ENCODE measurements at regions not wholly inside any gene's neighbourhood (a gene's known extent, or its start where the extent isn't known, plus 50 kb on each side); places are given as distances from the start of the nearest gene placed in this dataset.
A peak's percentile ranks its signal among the peaks of the same experiment; 100 is the strongest.

GRCh38 chr2:71746946-71747501, 293.7 kb downstream of the DYSF start:
- CTCF ChIA-PET (ENCODE audit: partially characterized antibody) = interaction anchor here (0.7 to 1.9 kb wide), 5 partner anchors 12 to 199 kb away, joined by 3 to 7 read pairs (median 3); no protein-coding TSS in a partner anchor
- no peak for TF ChIP-seq ATF2 (IDR thresholded peaks at IDR 0.05; ENCODE audit: low read length)
- no peak for TF ChIP-seq NRF1 (IDR thresholded peaks at IDR 0.05; ENCODE audit: low read depth, low read length)
- TF ChIP-seq RFX5 (IDR thresholded peaks at IDR 0.05; ENCODE audit: borderline replicate concordance, low read depth, low read length) = no peak
- TF ChIP-seq SUZ12 (IDR thresholded peaks at IDR 0.05; ENCODE audit: low read length) = no peak
- TF ChIP-seq CHD1 (IDR thresholded peaks at IDR 0.05; ENCODE audit: low read depth, low read length) = no peak
- no peak for TF ChIP-seq TAF7 (optimal IDR thresholded peaks at IDR 0.05; ENCODE audit: borderline replicate concordance, low read depth, low read length)
- no peak for TF ChIP-seq TAF1 (IDR thresholded peaks at IDR 0.05; ENCODE audit: low read depth, low read length)
- no peak for TF ChIP-seq GABPA (IDR thresholded peaks at IDR 0.05; ENCODE audit: borderline replicate concordance, insufficient read depth, low read length)
- no peak for TF ChIP-seq RNF2 (IDR thresholded peaks at IDR 0.05; ENCODE audit: borderline replicate concordance, low read depth, low read length, missing control alignments, poor library complexity, severe bottlenecking)
- no peak for TF ChIP-seq SRF (IDR thresholded peaks at IDR 0.05; ENCODE audit: low read depth, low read length)
- TF ChIP-seq CHD2 (IDR thresholded peaks at IDR 0.05; ENCODE audit: low read length) = no peak
- no peak for TF ChIP-seq CEBPB (IDR thresholded peaks at IDR 0.05; ENCODE audit: low read depth, low read length)

More at GRCh38 chr2:71746946-71747501, 293.7 kb downstream of the DYSF start:
- Histone ChIP-seq H3K79me1 (ENCODE audit: low read depth, low read length) (no peaks in the 10 kb centered on the region), H3K27ac (ENCODE audit: low read depth, low read length) (no peak overlapping the region), H4K91ac (replicated peaks; ENCODE audit: insufficient read length, low read length) (no peak overlapping the region), H3K79me2 (ENCODE audit: control insufficient read depth in 1 of 2, insufficient read depth in 2 of 2, low read length in 2 of 2) (no peaks in the 10 kb centered on the region), H3K9me3 (ENCODE audit: insufficient read depth in 2 of 2, low read depth in 1 of 2, low read length in 1 of 2) (no peaks in the 10 kb centered on the region), H3K4me1 (replicated peaks in 1 of 4; ENCODE audit: control insufficient read depth in 3 of 4, insufficient read depth in 4 of 4, low read length in 3 of 4) (peaks cover 0 to 3% (median 0%) of the 10 kb centered on the region in 4 experiments; a peak in 3 of 7 replicates), H4K5ac (ENCODE audit: insufficient read length, low read depth, low read length) (no peak overlapping the region), H3K4me3 (ENCODE audit: extremely low read depth in 1 of 4, insufficient read depth in 2 of 4, low read depth in 3 of 4, low read length in 4 of 4) (no peak overlapping the region), H3K9ac (replicated peaks in 1 of 4; ENCODE audit: extremely low read depth in 1 of 4, low read depth in 3 of 4, low read length in 3 of 4) (no peak overlapping the region; a peak in 1 of 7 replicates), H2AFZ (ENCODE audit: low read length) (no peak overlapping the region), H2BK120ac (replicated peaks; ENCODE audit: low read depth, low read length) (no peak overlapping the region), H3K27me3 (replicated peaks in 1 of 4; ENCODE audit: control insufficient read depth in 3 of 4, extremely low read depth in 1 of 4, insufficient read depth in 3 of 4, low read length in 3 of 4) (no peaks in the 10 kb centered on the region), H4K20me1 (replicated peaks in 1 of 2; ENCODE audit: control insufficient read depth in 1 of 2, insufficient read depth in 2 of 2, low read length in 2 of 2) (no peaks in the 10 kb centered on the region), H2BK5ac (ENCODE audit: low read depth, low read length) (no peak overlapping the region), H2BK15ac (ENCODE audit: low read length) (no peak overlapping the region), H3K23me2 (ENCODE audit: low read depth, low read length) (no peaks in the 10 kb centered on the region; the same call in 1 of the 2 replicates), H3K4ac (replicated peaks; ENCODE audit: insufficient read length, low read depth, low read length) (no peak overlapping the region), H3K23ac (ENCODE audit: insufficient read length) (no peak overlapping the region), H2AK5ac (ENCODE audit: low read depth, low read length) (no peak overlapping the region), H4K8ac (ENCODE audit: extremely low read depth, insufficient read depth, low read length) (peak overlapping the region; percentile 71; the same call in 1 of the 2 replicates), H2BK12ac (ENCODE audit: low read depth, low read length) (no peak overlapping the region), H3K36me3 (ENCODE audit: control insufficient read depth in 2 of 4, insufficient read depth in 4 of 4, low read length in 3 of 4) (no peaks in the 10 kb centered on the region), H3K4me2 (ENCODE audit: insufficient read depth in 1 of 2, low read depth in 2 of 2, low read length in 2 of 2) (no peak overlapping the region), H3K56ac (replicated peaks; ENCODE audit: insufficient read length, low read depth, low read length) (no peak overlapping the region), H2BK20ac (ENCODE audit: low read length) (no peak overlapping the region), H3K14ac (ENCODE audit: insufficient read length) (no peak overlapping the region), H3K18ac (ENCODE audit: extremely low read depth, low read length) (no peak overlapping the region)
- 92% methylated on average over 12 of the region's 13 CpGs; no CpG with 5 or more reads in 1 of the 2 experiments for WGBS, 2 experiments (ENCODE audit: extremely low coverage in 1 of 2, insufficient coverage in 1 of 2, insufficient read length in 1 of 2, insufficient replicate concordance in 2 of 2, low coverage in 1 of 2, low lambda C conversion rate in 2 of 2, missing lambda C conversion rate in 1 of 2)
- DNase-seq (ENCODE audit: low read depth in 1 of 2, low spot score in 2 of 2) = no peak
- no peak for FAIRE-seq
- POLR2A ChIA-PET (ENCODE audit: partially characterized antibody) = no interaction called here
